ENCODE measurements at regions not wholly inside any gene's neighbourhood (a gene's known extent, or its start where the extent isn't known, plus 50 kb on each side); places are given as distances from the start of the nearest gene placed in this dataset.

DNA sequence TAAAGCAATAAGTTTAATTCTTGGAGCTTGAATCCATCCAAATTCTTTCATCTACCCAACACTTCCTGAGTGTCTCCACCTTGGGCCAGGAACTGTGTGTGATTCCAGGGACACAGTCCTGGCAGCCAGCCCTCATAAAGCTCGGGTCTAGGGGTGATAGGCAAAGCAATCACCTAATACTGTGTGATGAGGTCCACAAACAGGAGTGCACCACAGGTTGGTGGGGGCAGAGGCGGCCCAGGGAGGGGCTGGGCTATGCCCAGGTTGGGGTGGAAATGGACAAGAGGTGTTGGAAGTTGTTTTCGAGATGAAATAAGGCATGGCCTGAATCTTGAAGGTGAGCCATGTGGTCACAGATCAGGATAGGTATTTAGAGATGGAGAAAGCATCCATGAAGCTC is 133.9 kb upstream of the PTCH1 start:
- H3K9me3 ChIP-seq (ENCODE audit: low read length): no peaks in the 10 kb centered on the region
- no peaks in the 10 kb centered on the region for H3K36me3 ChIP-seq (replicated peaks in 1 of 2; ENCODE audit: control insufficient read depth in 1 of 2, insufficient read depth in 2 of 2, low read length in 2 of 2)
- no peak overlapping the region for H3K4me3 ChIP-seq (replicated peaks in 1 of 3; ENCODE audit: insufficient read depth in 1 of 3, low read depth in 2 of 3, low read length in 3 of 3)
- BruUV-seq (replicated peaks): no TSS peak
- WGBS (ENCODE audit: low lambda C conversion rate): 0% methylated on average over 3 of the region's 3 CpGs
- H3K9ac ChIP-seq (ENCODE audit: insufficient read depth, low read depth, low read length): no peak overlapping the region
- H3K4me2 ChIP-seq (ENCODE audit: low read depth, low read length): no peak overlapping the region
- H3K4me1 ChIP-seq (ENCODE audit: insufficient read depth, low read length): no peaks in the 10 kb centered on the region
- H3K79me2 ChIP-seq (ENCODE audit: insufficient read depth, low read length): no peaks in the 10 kb centered on the region
- no peaks in the 10 kb centered on the region; a peak in 1 of 5 replicates for H3K27me3 ChIP-seq (ENCODE audit: control insufficient read depth in 1 of 2, insufficient read depth in 2 of 2, low read length in 2 of 2)
- intact Hi-C loops (cut with micrococcal nuclease; ENCODE audit: unreplicated experiment) (no loop called here), in situ Hi-C loops (cut with HindIII; ENCODE audit: extremely low pct_ligation_motif_present, low pct_unique_long_range_greater_than_20kb) (no loop called here)
- DNase-seq (ENCODE audit: low spot score): no peak
- POLR2A ChIA-PET: no interaction called here
- no peak overlapping the region for H3K27ac ChIP-seq (ENCODE audit: extremely low read length, insufficient read depth, low read length)
- no peak overlapping the region for H2AFZ ChIP-seq (ENCODE audit: low read length)
- TF ChIP-seq ZBTB44 (CRISPR knock-in tag; IDR thresholded peaks at IDR 0.05): no peak
- no peak for TF ChIP-seq FOXM1 (CRISPR knock-in tag; IDR thresholded peaks at IDR 0.05)
- TF ChIP-seq ZNF644 (CRISPR knock-in tag; IDR thresholded peaks at IDR 0.05; ENCODE audit: low read depth): no peak
- no peak for TF ChIP-seq ZNF232 (CRISPR knock-in tag; IDR thresholded peaks at IDR 0.05; ENCODE audit: borderline replicate concordance)
- TF ChIP-seq NFYB (CRISPR knock-in tag; IDR thresholded peaks at IDR 0.05): no peak
- no peak for TF ChIP-seq ZNF350 (CRISPR knock-in tag; IDR thresholded peaks at IDR 0.05; ENCODE audit: borderline replicate concordance, low read depth)
- no peak for TF ChIP-seq PAWR (CRISPR knock-in tag; IDR thresholded peaks at IDR 0.05; ENCODE audit: borderline replicate concordance)
- no peak for TF ChIP-seq ZNF775 (CRISPR knock-in tag; IDR thresholded peaks at IDR 0.05; ENCODE audit: borderline replicate concordance)
- no peak for TF ChIP-seq MAZ (IDR thresholded peaks at IDR 0.05; ENCODE audit: borderline replicate concordance, low read depth, low read length)
- TF ChIP-seq MAZ (CRISPR knock-in tag; IDR thresholded peaks at IDR 0.05; ENCODE audit: low read depth): no peak
- no peak for TF ChIP-seq KLF9 (CRISPR knock-in tag; IDR thresholded peaks at IDR 0.05; ENCODE audit: low read depth)
- no peak for TF ChIP-seq ZBTB7A (CRISPR knock-in tag; IDR thresholded peaks at IDR 0.05)
- TF ChIP-seq ZNF746 (CRISPR knock-in tag; IDR thresholded peaks at IDR 0.05): no peak
- FAIRE-seq: no peak
- no peaks in the 10 kb centered on the region for H4K20me1 ChIP-seq (ENCODE audit: insufficient read depth, low read length)
- CTCF ChIA-PET (ENCODE audit: low intra/inter-chr PET ratio, low total read pairs): no interaction called here
- no peak for ATAC-seq

All from HepG2 (cell line).